Fibroblast of villous mesenchyme (primary cell): ENCODE measurements at regions not wholly inside any gene's neighbourhood (a gene's known extent, or its start where the extent isn't known, plus 50 kb on each side); places are given as distances from the start of the nearest gene placed in this dataset.

Experiments
- DNase-seq: peaks from one replicate; pipeline ENCODE4 v3.0.0-alpha.2; 2010; ENCODE audit warnings: low read depth
- H3K4me3 ChIP-seq: 2 replicates; pipeline ENCODE4 v1.5.1; 2011; ENCODE audit warnings: low read depth, mild to moderate bottlenecking, low read length
- TF ChIP-seq, protein P1 (sequence below): IDR thresholded peaks from 2 replicates; pipeline ENCODE4 v1.5.1; 2012; ENCODE audit warnings: low read depth, mild to moderate bottlenecking, low read length; ENCODE audit not compliant: insufficient read depth

DNA sequence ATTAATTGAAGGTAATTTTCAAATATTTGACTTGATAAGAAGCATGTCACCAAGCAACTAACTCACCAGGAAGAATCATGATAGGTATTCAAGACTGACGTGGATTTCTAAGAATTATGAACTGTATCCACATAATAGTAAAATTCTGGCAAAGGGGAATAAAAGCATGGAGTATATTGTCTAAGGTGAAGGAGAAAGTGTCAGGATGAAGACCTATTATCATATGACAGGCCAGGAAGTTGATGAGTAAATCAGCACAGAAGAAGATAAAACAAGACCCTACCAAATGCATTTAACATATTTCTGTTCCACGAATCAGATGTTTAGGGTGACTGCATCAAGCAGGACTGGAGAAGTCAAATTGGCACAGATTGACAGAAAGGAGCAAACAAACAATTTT lies 362.7 kb upstream of the MMS22L start:
- TF ChIP-seq, protein P1, sequence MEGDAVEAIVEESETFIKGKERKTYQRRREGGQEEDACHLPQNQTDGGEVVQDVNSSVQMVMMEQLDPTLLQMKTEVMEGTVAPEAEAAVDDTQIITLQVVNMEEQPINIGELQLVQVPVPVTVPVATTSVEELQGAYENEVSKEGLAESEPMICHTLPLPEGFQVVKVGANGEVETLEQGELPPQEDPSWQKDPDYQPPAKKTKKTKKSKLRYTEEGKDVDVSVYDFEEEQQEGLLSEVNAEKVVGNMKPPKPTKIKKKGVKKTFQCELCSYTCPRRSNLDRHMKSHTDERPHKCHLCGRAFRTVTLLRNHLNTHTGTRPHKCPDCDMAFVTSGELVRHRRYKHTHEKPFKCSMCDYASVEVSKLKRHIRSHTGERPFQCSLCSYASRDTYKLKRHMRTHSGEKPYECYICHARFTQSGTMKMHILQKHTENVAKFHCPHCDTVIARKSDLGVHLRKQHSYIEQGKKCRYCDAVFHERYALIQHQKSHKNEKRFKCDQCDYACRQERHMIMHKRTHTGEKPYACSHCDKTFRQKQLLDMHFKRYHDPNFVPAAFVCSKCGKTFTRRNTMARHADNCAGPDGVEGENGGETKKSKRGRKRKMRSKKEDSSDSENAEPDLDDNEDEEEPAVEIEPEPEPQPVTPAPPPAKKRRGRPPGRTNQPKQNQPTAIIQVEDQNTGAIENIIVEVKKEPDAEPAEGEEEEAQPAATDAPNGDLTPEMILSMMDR, result no peak
- H3K4me3 ChIP-seq, result no peak overlapping the region

DNA sequence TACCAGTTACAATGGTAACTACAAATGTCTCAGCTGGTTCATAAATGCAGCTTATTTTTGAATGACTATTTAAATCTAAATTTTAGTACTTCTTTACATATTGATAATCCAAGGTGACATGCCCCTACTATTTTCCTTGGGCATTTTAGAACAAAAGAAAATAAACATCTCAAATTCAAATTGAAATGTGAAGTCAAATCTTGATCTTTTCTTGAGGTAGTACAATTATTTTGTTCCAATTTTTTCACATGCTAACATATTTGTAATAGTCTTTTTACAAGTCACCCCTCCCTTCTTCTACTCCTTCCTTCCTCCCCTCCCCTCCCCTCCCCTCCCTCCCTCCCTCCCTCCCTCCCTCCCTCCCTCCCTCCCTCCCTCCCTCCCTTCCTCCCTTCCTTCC lies 370.1 kb upstream of the MMS22L start:
- TF ChIP-seq, protein P1, result no peak
- DNase-seq, result no peak
- H3K4me3 ChIP-seq, result no peak overlapping the region

More for the DNA sequence above, 362.7 kb upstream of the MMS22L start:
- DNase-seq, result no peak

DNA sequence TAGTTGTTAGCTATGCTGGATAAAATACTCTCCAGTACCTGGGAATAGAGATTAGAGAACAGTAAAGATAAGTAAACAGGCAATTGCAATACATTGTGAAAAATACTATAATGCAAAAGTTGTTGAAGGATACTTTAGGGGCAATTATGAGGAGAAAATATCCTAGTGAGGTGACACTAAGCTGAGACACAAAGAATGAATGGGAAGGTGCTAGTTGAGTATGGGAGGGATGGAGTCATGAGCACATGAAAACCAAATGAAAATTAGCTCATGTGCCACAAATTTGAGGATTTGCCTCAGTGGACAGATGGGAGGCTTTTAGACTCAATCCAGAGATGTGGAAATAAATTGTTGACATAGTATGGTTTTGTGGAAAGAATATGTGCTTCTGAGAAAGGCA lies 370.5 kb upstream of the MMS22L start:
- no peak for DNase-seq
- TF ChIP-seq, protein P1, result no peak

DNA sequence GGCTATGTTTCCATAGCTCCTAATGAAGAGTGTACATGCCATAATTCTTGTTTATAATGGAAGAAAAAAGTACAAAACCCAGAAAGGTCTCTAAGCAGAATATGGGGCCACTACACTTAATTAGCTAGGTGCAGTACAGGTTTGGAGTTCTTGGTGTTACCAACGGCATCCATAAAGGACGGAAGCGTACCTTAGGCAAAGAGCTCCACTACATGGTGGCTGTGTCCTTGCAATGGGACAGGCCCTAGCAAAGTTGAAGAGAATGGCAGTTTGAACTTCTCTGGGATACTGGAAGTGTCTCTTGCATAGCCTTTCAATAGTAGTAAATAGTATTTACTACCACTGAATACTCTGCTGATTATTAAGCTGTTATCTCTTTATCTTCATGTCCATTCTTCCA lies 371.7 kb upstream of the MMS22L start:
- no peak for DNase-seq
- H3K4me3 ChIP-seq, result no peak overlapping the region
- TF ChIP-seq, protein P1, result no peak

More for the DNA sequence above, 370.5 kb upstream of the MMS22L start:
- H3K4me3 ChIP-seq, result no peak overlapping the region

DNA sequence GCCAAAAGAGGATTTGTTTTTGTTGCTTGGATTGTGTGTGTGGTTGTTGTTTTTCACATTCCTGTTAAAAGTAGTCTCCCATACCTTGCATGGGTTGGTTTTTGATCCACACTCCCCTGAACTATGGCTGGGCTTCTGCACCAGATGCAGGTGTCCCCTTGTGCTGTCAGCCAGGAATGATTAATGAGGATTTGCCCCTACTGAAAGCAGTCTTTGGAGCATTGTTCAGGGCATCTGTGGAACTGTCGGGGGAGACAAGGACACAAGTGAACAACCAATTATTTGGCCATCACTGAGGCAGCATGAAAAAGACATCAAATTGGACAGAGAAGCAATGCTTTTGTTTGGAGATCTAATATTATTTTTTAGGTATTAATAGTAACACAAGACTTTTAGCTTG lies 373.2 kb upstream of the MMS22L start:
- TF ChIP-seq, protein P1, result no peak
- DNase-seq, result no peak
- no peak overlapping the region for H3K4me3 ChIP-seq

DNA sequence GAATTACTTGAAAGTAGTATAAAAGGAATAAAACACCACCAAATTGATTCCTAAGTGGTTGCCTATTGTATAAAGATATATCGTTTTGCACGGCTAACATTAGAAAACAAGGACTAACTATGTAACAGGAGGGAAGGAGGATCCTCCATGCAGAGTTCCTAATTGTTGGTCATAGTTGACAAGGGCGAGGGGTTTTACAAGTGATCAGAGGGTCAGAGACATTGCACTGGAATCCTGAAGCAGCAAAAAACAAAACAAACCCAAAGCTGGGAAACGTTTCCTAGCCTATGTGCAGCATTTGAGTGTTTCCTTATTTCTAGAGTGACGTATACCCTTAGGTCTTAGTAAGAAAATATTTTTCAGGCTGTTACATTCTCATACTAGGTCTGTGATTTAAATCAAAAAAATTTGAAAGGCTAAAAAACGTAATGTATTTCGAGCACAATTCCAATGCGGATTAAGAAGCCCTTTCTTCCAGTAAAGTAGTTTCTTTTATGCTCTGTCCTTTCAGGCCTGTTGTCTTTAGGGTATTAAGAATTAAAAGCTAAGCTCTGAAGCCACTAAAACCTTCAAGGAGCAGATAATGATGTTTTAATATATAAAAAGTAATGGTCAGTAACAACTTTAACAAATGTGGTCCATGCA lies 373.8 kb upstream of the MMS22L start:
- no peak for DNase-seq
- TF ChIP-seq, protein P1, result no peak
- H3K4me3 ChIP-seq, result no peak overlapping the region

DNA sequence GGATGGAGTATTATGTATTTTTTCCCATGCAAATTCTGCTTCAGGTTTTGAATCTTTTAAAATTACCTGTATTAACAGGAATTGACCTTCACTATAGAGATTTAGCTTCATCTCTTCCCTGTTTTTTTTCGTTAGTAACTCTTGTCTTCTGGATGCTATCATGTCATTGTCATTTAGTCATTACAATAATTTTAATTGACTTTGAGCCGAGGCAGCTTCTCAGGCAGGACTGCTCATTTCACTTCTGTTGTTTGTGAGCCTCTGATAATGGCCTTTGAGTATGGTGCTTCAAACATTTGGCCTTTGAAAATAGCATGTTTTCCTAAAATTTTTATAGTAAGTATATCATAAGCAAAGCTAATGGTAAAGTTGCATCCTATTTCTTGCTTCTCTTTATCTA lies 375.1 kb upstream of the MMS22L start:
- no peak for DNase-seq

More for the DNA sequence above, 375.1 kb upstream of the MMS22L start:
- TF ChIP-seq, protein P1, result no peak
- no peak overlapping the region for H3K4me3 ChIP-seq
